Gastrocnemius medialis (tissue), 4 donors: ENCODE measurements at regions not wholly inside any gene's neighbourhood (a gene's known extent, or its start where the extent isn't known, plus 50 kb on each side); places are given as distances from the start of the nearest gene placed in this dataset.

ENCODE experiments used
- ATAC-seq, 2 donors: fragments of 150-250 bp; one replicate each; pipeline ENCODE4 v1.9.1; 2016
- DNase-seq, 2 donors: peaks; one replicate each; pipeline ENCODE4 v3.0.0-alpha.2; 2019
- H3K27ac ChIP-seq, 4 donors: fragments of 200-600 bp; sonication (generic); 1 replicate in 1 of 4; 2 replicates in 3 of 4; pipeline ENCODE4 v1.5.1; 2016 to 2018; ENCODE audit warnings: mild to moderate bottlenecking in 2 of 4, moderate library complexity in 1 of 4
- H3K27me3 ChIP-seq, 3 donors: fragments of 200-600 bp; sonication (generic) in 2 of 3; 1 replicate in 1 of 3; 2 replicates in 2 of 3; pipeline versions ENCODE4 v1.5.1 to v1.6.0; 2016 to 2019; ENCODE audit warnings: mild to moderate bottlenecking in 1 of 3, moderate library complexity in 1 of 3
- H3K36me3 ChIP-seq, 2 donors: fragments of 200-600 bp; sonication (generic) in 1 of 2; one replicate each; pipeline ENCODE4 v1.5.1; 2017 to 2018
- H3K4me1 ChIP-seq, 2 donors: fragments of 200-600 bp; sonication (generic) in 1 of 2; one replicate each; pipeline ENCODE4 v1.5.1; 2016 to 2017; ENCODE audit warnings: mild to moderate bottlenecking in 2 of 2
- H3K4me3 ChIP-seq, 4 donors: fragments of 200-600 bp; sonication (generic) in 3 of 4; 1 replicate in 1 of 4; 2 replicates in 3 of 4; pipeline ENCODE4 v1.5.1; 2016 to 2019; ENCODE audit warnings: mild to moderate bottlenecking in 2 of 4
- H3K9me3 ChIP-seq, 3 donors: fragments of 200-600 bp; sonication (generic) in 2 of 3; 1 replicate in 1 of 3; 2 replicates in 2 of 3; pipeline ENCODE4 v1.5.1; 2016 to 2019
- POLR2A ChIP-seq, 2 donors: fragments of 450-650 bp; IDR thresholded peaks; one replicate each; pipeline ENCODE4 v1.6.1; 2017; ENCODE audit warnings: antibody characterized with exemption in 2 of 2, mild to moderate bottlenecking in 2 of 2, moderate library complexity in 2 of 2
- in situ Hi-C, 4 donors: fragments of 200-750 bp; cut with MboI; loops; one replicate each; pipeline versions ENCODE4 v1.15.0 to v1.8.0; 2017; ENCODE audit warnings: low sequenced_read_pairs in 4 of 4
- intact Hi-C: fragments of 100-400 bp; cut with DNase I; formaldehyde crosslinking; loops from one replicate; pipeline ENCODE4 v1.15.1; 2023; ENCODE audit warnings: low total_unique reads
- TF ChIP-seq, protein P1 (sequence below), 5 experiments: fragments of 450-650 bp in 3 of 5; fragments of 200-600 bp in 2 of 5; sonication (generic) in 2 of 5; IDR thresholded peaks in 4 of 5; conservative IDR thresholded peaks in 1 of 5; 1 replicate in 4 of 5; 2 replicates in 1 of 5; pipeline ENCODE4 v1.5.1; 2016 to 2019; ENCODE audit warnings: antibody characterized with exemption in 5 of 5, mild to moderate bottlenecking in 3 of 5, moderate library complexity in 3 of 5

DNA sequence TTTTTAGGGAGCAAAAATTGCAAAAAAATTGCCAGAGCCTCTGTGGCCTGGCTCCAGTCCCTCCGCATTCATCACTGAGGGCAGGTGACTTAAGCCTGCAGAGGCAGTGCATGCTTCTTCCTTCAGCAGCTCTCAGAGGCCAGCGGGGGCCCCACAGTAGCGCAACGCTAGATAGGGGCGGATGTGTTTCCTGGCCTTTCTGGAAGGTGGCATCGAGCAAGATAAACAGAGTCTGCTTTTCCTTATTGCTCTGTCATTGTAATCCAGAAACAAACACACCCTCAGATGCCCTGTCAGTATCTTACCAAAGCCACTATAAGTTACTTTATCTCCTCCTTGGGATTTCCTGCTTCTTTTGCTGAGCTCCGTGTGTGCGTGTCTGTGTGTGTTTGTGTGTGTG lies 75.5 kb upstream of the IRX6 start:
- H3K27me3 ChIP-seq: no peaks in the 10 kb centered on the region
- in situ Hi-C loops: no loop called here
- H3K9me3 ChIP-seq: no peaks in the 10 kb centered on the region
- H3K4me3 ChIP-seq: no peak overlapping the region
- ATAC-seq: no peak
- intact Hi-C loops: no loop called here
- H3K36me3 ChIP-seq: no peaks in the 10 kb centered on the region
- no peak overlapping the region for H3K27ac ChIP-seq
- H3K4me1 ChIP-seq: no peaks in the 10 kb centered on the region
- DNase-seq: no peak
- TF ChIP-seq POLR2A (IDR thresholded peaks at IDR 0.05): no peak
- TF ChIP-seq, protein P1, sequence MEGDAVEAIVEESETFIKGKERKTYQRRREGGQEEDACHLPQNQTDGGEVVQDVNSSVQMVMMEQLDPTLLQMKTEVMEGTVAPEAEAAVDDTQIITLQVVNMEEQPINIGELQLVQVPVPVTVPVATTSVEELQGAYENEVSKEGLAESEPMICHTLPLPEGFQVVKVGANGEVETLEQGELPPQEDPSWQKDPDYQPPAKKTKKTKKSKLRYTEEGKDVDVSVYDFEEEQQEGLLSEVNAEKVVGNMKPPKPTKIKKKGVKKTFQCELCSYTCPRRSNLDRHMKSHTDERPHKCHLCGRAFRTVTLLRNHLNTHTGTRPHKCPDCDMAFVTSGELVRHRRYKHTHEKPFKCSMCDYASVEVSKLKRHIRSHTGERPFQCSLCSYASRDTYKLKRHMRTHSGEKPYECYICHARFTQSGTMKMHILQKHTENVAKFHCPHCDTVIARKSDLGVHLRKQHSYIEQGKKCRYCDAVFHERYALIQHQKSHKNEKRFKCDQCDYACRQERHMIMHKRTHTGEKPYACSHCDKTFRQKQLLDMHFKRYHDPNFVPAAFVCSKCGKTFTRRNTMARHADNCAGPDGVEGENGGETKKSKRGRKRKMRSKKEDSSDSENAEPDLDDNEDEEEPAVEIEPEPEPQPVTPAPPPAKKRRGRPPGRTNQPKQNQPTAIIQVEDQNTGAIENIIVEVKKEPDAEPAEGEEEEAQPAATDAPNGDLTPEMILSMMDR (IDR thresholded peaks at IDR 0.05 in 4 of 5, conservative IDR thresholded peaks at IDR 0.05 in 1 of 5): no peak

DNA sequence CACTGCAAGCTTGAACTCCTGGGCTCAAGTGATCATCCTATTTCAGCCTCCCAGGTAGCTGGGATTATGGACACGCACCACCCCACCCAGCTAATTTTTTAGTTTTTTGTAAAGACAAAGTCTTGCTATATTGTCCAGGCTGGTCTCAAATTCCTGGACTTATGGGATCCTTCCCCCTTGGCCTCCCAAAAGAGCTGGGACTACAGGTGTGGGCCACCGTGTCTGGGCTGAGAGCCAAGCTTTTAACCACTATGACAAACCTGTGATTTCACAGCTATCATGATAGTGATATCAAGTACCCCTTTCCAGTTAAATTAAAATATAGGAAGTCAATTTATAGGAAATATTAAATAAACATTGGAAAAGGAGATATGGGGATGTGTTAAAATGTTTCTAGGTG lies 74.6 kb upstream of the IRX6 start:
- in situ Hi-C loops (no loop called here), intact Hi-C loops (no loop called here)
- Histone ChIP-seq H3K36me3 (no peaks in the 10 kb centered on the region), H3K27ac (no peak overlapping the region), H3K4me1 (no peaks in the 10 kb centered on the region), H3K27me3 (no peaks in the 10 kb centered on the region), H3K4me3 (no peak overlapping the region), H3K9me3 (no peaks in the 10 kb centered on the region)
- ATAC-seq: no peak
- TF ChIP-seq, protein P1 (IDR thresholded peaks at IDR 0.05 in 4 of 5, conservative IDR thresholded peaks at IDR 0.05 in 1 of 5): no peak
- TF ChIP-seq POLR2A (IDR thresholded peaks at IDR 0.05): no peak
- no peak for DNase-seq

DNA sequence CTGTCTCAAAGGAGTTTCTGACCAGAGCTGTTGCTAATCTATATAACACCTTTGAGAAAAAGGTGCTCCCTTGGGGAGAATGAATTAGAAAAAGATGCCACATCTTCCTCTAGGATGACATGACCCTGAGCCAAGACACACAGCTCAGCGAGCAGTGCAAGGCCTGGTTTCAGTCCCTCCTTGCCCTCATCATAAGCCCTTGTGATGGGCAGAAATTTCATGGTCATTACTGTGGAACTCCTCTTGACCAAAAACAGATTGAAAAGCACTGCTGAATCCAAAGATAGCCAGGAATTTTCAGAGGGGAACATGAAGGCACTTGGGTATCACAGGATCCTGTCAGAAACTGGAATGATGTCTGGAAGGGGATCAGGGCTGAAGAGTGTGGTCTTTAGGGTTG lies 74.1 kb upstream of the IRX6 start:
- Histone ChIP-seq H3K9me3 (no peaks in the 10 kb centered on the region), H3K4me3 (no peak overlapping the region), H3K27me3 (no peaks in the 10 kb centered on the region), H3K27ac (no peak overlapping the region), H3K4me1 (no peaks in the 10 kb centered on the region), H3K36me3 (no peaks in the 10 kb centered on the region)
- DNase-seq (no peak), ATAC-seq (no peak)
- intact Hi-C loops (loop anchor here (10.0 kb wide), 1 partner anchor 315 kb away; the partner anchor contains the start of gene IRX5), in situ Hi-C loops (no loop called here)
- TF ChIP-seq, protein P1 (IDR thresholded peaks at IDR 0.05 in 4 of 5, conservative IDR thresholded peaks at IDR 0.05 in 1 of 5): no peak
- TF ChIP-seq POLR2A (IDR thresholded peaks at IDR 0.05): no peak

DNA sequence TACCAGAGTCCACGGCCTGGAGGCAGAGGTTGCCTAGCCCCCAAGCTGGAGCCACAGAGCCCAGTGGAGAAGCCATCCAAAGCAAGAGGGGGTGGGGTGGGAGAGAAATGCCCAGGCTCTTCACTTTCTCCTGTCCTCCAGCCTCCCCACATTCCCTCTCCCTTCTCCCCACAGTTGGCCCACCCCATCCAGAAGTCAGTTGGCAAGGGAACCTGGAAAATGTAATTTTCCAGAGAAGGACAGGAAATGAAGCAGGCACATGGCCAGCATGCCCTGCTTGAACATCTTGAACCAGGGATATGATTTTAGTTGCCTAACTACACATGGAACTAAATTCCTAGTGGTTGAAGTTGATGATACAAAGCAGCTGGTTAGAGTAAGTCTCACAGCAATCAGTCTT lies 73.3 kb upstream of the IRX6 start:
- Histone ChIP-seq H3K9me3 (no peaks in the 10 kb centered on the region), H3K4me3 (no peak overlapping the region), H3K4me1 (peaks cover 0 to under 1% of the 10 kb centered on the region in 2 donors), H3K36me3 (no peaks in the 10 kb centered on the region), H3K27me3 (no peaks in the 10 kb centered on the region), H3K27ac (no peak overlapping the region)
- ATAC-seq (no peak), DNase-seq (no peak)
- TF ChIP-seq, protein P1 (IDR thresholded peaks at IDR 0.05 in 4 of 5, conservative IDR thresholded peaks at IDR 0.05 in 1 of 5): no peak
- TF ChIP-seq POLR2A (IDR thresholded peaks at IDR 0.05): no peak
- intact Hi-C loops (loop anchor here (10.0 kb wide), 1 partner anchor 316 kb away; the partner anchor contains the start of gene IRX5), in situ Hi-C loops (no loop called here)

DNA sequence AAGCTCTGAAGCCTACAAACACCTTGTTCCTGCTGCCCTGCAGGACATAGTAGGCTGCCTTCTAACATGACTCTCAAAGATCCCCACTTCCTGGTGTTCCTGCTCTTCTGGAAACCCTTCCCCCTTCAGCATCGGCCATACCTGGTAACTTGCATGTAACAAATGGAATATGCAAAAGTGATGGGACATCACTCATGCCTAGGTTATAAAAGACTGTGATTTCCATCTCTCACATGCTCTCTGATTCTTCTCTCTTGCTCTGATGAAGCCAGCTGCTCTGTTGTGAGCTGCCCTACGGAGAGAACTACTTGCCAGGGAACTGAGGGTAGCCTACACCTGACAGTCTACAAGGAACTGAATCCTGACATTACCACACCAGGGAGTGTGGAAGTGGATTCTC lies 72.9 kb upstream of the IRX6 start:
- Histone ChIP-seq H3K9me3 (no peaks in the 10 kb centered on the region), H3K4me3 (no peak overlapping the region), H3K27me3 (no peaks in the 10 kb centered on the region), H3K36me3 (no peaks in the 10 kb centered on the region), H3K27ac (no peak overlapping the region), H3K4me1 (peaks cover 0 to 5% of the 10 kb centered on the region in 2 donors)
- no peak for ATAC-seq
- DNase-seq: no peak
- in situ Hi-C loops: no loop called here
- no peak for TF ChIP-seq POLR2A (IDR thresholded peaks at IDR 0.05)
- TF ChIP-seq, protein P1 (IDR thresholded peaks at IDR 0.05 in 4 of 5, conservative IDR thresholded peaks at IDR 0.05 in 1 of 5): no peak
- intact Hi-C loops: loop anchor here (10.0 kb wide), 1 partner anchor 316 kb away; the partner anchor contains the start of gene IRX5
